ENCODE measurements at regions not wholly inside any gene's neighbourhood (a gene's known extent, or its start where the extent isn't known, plus 50 kb on each side); places are given as distances from the start of the nearest gene placed in this dataset.

DNA sequence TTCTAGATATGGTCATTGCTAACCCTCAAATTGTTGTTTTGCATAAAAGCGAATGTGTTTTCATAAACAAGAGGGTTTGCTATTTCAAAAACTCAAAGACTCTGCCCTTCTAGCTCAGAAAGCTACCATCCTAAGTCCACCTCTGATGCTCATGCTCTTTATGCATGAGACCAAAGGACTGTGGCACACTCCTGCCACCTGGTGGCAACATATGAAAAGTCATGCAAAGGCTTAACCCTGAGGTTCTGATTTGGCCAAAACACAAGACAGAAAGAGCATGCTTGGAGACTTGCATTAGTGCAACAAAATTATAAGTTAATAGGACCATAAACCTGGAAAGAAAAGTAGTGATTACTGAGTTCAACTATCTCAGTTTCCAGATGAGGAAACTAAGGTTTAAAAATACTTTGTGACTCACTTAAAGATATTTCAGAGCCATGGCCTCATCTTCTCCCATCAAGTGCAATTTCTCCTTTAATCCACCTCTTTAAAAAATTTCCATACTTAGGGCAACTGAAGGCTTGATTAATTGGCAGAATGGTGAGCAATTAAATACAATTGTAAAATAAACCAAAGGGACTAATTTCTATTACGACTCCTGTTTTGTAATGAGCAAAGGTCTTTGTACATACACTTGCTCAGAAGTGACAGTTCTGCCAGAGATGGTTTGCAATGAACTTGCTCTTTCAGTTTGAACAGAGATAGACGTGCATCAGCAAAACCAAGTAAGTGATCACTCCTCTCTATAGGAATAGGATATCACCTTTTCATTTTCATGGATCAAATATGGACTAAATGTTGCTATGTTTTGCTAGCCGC, 110.7 kb upstream of the RAD23B start:
- DNase-seq: peak; percentile 21

DNA sequence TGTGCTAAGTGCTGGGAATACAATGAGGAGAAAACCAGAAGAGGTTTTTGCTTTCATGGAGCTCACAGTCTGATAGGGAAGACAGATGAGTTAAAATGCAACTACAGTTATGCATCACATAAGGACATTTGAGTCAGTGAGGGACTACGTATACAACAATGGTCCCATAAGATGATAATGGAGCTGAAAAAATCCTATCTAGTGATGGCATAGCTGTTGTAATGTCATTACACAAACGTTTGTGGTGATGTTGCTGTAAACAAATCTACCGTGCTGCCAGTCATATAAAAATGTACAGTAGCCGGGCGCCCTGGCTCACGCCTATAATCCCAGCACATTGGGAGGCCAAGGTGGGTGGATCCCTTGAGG, 110.1 kb upstream of the RAD23B start:
- DNase-seq: no peak

- no peak for DNase-seq
Measured at GRCh38 chr9:107173422-107174180, 109.5 kb upstream of the RAD23B start.

DNA sequence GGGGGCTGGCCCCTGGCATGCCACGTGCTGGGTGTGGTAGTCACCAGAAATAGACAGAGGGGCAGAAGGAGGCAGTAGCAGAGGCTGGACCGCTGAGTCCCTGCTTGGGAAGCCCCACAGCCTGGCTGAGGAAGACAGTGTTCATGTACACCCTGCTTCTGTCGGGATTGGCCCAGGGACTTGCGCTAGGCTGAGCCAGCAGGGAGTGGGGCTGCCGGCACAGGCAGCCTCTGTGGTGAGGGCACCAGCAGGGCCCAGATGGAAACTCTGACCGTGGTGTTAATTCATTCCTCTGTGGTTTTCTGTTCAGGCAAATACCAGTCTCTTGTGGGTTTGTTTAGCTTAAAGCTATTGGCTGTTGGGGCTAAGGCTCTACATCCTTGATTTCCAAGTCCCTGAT, 108.6 kb upstream of the RAD23B start:
- no peak for DNase-seq

GRCh38 chr9:107175041-107175440, 108.0 kb upstream of the RAD23B start:
- DNase-seq: no peak

- DNase-seq: no peak
Measured at GRCh38 chr9:107175816-107176435, 107.2 kb upstream of the RAD23B start.

DNA sequence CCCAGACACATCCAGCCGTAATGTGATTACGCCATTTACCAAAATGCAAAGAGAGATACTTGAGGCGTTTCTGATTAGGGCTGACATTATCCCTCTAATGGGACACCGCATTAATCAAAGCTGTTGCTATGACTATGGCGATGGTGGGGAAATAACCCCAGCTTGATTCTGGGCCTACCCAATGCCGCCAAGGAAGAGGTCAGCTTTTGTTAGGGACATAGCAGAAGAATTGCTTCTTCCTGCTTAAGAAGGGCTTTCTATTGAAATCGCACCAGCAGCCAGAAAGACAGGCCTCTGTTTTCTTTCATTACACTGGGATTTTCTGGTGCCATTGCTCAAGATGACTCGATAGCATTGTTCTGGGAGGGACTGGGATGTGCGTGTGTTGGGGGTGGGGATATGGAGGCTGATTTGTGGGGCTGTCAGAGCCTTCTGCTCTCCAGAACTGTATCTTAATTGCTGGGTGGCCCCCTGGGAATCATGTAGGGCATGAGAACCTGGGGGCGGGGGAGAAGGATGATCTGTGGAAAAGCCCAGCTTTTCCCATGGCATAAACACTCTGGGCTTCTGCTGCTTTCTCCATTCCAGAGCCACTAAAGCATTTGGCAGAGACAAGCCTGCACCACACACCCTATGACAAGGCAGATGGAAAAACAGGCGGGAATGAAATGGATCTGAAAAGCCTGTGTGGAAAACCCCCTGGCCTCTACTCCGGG, 106.5 kb upstream of the RAD23B start:
- peak; percentile 9 for DNase-seq

DNA sequence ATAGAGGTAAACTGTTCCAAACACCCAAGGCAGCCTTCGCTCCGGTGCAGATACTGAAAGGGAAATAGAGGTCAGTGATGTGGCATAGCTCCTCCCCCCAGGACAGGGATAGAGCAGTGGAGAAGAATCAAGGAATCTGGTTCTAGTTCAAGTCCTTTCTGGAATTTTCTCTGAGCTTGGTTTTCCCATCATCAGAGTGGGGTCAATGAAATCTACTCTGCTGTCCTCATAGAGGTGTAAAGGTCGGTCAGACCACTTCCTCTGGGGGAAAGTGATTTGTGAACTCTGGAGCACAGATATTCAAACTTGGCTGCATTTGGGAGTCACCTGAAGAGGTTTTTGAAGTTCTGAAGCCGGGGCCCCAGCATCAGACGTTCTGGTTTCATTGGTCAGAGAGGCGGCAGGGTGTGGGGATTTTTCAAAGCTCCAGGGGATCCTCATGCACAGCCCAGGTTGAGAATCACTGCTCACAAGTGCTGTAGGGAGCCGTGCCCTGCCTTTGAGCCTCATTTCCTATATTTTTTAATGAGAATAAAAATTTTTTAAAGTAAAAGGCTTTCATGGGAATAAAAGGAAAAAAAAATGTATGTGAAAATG, 105.7 kb upstream of the RAD23B start:
- DNase-seq: no peak

- DNase-seq: no peak
Measured at GRCh38 chr9:107177857-107178256, 105.2 kb upstream of the RAD23B start.

DNA sequence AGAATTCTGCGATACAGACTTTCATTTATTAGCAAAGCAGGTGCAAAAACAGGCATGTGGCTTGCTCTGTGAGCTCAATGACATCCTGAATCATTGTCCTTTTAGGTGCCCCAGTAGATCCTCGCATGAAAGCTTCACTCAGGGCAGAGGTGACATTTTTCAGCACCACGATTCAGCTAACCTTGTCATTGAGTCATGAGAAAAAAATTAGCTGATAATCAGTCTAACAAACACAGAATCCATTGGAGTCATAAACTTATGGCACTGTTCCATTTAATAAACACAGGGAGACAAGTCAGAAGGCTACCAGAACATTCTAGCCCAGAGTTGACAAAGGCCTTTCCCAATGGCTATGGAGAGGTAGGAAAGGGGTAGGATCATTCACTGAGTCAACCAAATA, 104.8 kb upstream of the RAD23B start:
- DNase-seq: no peak

GRCh38 chr9:107180206-107180605, 102.9 kb upstream of the RAD23B start:
- no peak for DNase-seq

DNA sequence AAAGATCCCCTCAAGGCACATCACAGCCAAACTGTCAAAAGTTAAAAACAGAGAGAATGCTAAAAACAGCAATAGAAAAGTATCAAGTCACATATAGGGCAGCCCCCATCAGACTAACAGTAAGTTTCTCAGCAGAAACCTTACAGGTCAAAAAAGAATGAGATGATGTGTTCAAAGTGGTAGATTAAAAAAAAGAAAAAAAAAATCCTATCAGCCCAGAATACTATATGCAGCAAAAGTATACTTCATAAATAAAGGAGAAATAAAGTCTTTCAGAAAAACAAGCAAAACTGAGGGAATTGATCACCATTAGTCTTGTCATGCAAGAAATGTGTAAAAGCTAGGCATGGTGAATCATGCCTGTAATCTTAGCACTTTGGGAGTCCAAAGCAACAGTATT, 99.9 kb upstream of the RAD23B start:
- no peak for DNase-seq

DNA sequence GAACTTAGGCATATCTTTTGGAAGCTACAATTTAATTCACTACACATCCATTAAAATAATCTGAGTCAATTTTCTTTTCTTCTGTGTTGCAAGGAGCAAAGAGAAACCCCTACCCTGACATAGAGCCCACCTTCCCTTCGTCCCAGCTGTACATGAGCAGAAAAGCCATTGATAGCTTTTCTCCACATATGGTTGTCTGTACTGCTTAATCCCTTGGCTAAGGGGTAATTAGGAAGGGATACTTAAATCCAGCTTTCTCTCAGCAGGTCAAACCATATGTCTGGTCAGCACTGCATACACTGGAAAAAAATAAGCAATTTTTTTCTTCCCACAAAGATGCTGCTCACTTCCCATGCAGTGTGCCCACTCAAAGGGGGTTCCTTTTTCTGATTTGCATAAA, 94.7 kb upstream of the RAD23B start:
- DNase-seq: no peak

DNA sequence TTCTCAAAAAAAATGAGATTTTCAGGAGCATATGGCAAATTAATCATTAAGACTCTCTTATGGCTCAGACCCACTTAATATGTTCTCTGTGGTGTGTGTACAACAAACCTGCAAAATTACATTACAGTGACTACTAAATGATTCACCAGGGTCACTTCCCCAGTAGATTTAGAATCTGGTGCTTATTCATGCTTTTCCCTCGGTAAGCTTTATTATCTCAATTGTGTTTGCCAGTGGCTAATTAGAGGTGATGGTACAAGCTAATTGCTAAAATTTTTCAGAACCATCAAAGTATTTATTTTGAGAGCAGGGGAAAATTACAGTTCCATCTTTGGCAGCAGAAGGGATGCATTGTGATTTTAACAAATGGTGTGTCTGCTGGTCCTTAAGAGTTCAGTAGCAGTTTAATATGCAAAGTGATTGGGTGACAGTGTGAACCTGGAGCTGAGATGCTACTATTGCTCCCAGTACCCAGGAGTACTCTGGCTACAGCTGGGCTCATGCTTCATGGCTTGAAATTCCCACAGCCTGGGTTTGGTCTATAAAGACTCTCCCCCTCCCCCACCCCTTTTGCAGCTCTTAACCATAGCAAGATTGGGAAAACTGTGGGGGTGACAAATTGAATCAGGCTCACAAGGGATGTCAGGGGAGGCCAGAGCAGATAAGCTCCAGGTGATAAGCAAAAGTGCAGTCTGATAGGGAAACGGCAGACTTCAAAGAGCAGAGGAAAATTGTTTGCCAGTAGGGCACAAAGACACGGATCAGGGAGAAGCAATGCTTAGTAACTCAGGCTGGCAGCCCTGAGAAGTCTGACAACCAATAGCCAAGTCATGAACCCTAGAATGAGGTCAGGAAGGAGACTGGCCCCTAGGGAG, 92.8 kb upstream of the RAD23B start:
- no peak for DNase-seq

DNA sequence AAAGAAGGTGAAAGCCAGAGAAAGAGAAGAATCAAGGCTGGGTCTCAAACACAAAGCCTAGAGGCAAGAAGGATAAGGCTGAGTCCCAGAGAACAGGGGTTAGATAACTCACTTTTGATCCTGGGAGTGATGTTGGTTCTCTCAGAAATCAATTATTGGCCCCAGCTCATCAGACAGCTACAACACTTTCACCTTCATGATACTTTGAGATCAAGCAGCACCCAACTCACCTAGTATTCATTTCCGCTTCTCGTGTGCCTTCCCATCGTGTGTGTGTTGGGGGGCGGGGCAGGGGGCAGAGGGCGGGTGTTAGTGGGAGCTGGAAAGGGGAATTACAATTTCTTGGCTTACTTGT, 92.2 kb upstream of the RAD23B start:
- DNase-seq: no peak

GRCh38 chr9:107193251-107193650, 89.8 kb upstream of the RAD23B start:
- no peak for DNase-seq

GRCh38 chr9:107198718-107199117, 84.4 kb upstream of the RAD23B start:
- DNase-seq: no peak

DNA sequence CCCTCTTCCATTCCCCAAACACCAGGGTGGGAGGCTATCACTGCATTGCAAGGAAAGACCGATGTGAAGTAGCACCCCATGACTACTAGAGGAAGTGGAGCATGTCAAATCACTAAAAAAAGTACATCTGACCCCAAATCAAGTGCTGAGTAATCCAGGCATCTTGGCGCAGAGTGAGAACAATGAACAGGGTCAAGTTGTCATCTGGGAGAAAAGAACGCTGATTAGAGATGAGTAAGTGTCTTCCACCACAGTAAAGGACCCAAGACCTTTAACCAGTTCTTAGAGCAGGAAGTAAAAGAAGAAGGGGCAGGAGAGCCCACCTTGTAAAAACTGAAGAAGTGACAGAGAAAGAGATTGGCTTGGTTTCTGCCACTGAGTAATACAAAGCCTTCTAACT, 75.0 kb upstream of the RAD23B start:
- no peak for DNase-seq

DNA sequence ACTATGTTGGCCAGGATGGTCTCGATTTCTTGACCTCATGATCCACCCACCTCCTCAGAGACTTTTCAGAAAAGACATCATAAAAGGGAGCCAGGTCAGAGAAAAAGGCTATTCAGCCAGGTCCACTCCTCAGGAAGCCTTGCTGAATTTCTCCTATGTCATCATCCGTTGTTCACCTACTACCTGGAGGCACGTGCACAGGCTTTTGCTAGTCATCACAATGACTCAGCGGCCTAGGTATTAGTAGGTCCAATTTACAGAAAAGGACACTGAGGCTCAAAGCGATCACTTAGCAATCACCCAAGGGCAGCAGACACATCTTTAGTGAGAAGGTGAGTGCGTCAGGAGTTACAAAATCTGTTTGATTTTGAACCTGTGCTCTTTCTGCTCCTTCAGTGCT, 72.3 kb upstream of the RAD23B start:
- no peak for DNase-seq

GRCh38 chr9:107211284-107211923, 71.7 kb upstream of the RAD23B start:
- DNase-seq: no peak

- no peak for DNase-seq
Measured at GRCh38 chr9:107212613-107213012, 70.5 kb upstream of the RAD23B start.

GRCh38 chr9:107213080-107213479, 70.0 kb upstream of the RAD23B start:
- no peak for DNase-seq

All from T1000 (cell line).